H1 (cell line): ENCODE measurements at regions not wholly inside any gene's neighbourhood (a gene's known extent, or its start where the extent isn't known, plus 50 kb on each side); places are given as distances from the start of the nearest gene placed in this dataset.

Experiments
- CTCF ChIA-PET: fragments of 300-600 bp; sonication (Branson Sonifier 250); formaldehyde crosslinking; loops from one replicate; lab custom pipeline; 2021; ENCODE audit not compliant: partially characterized antibody; lab: Charles Lee
- POLR2A ChIA-PET: fragments of 300-600 bp; sonication (Branson Sonifier 250); formaldehyde crosslinking; loops from one replicate; lab custom pipeline; 2021; ENCODE audit warnings: inconsistent platforms; ENCODE audit not compliant: partially characterized antibody; lab: Charles Lee
- DNase-seq, 2 experiments: peaks; one replicate each; pipeline versions ENCODE4 v3.0.0 to v3.0.0-alpha.2; 2010 to 2022; ENCODE audit warnings: low spot score in 2 of 2, low read depth in 1 of 2, mixed read lengths in 1 of 2
- FAIRE-seq: peaks from 2 replicates; lab custom pipeline; 2011; peaks lifted over from hg19 to GRCh38; lab: Jason Lieb, UNC
- H2AFZ ChIP-seq: 2 replicates; pipeline ENCODE4 v1.8.1; 2012; ENCODE audit warnings: low read length, inconsistent platforms
- H2AK5ac ChIP-seq: 2 replicates; pipeline ENCODE4 v1.6.1; 2013; ENCODE audit warnings: low read depth, low read length
- H2BK120ac ChIP-seq: replicated peaks from 2 replicates; pipeline ENCODE3; 2013; ENCODE audit warnings: low read depth, low read length, inconsistent platforms
- H2BK12ac ChIP-seq: 2 replicates; pipeline ENCODE4 v1.6.1; 2013; ENCODE audit warnings: low read depth, low read length
- H2BK15ac ChIP-seq: 2 replicates; pipeline ENCODE4 v1.6.1; 2013; ENCODE audit warnings: low read length
- H2BK20ac ChIP-seq: 2 replicates; pipeline ENCODE4 v1.6.1; 2013; ENCODE audit warnings: low read length
- H2BK5ac ChIP-seq: 2 replicates; pipeline ENCODE4 v1.6.1; 2013; ENCODE audit warnings: low read depth, low read length
- H3K14ac ChIP-seq: 2 replicates; pipeline ENCODE4 v1.6.1; 2013; ENCODE audit warnings: inconsistent platforms; ENCODE audit not compliant: insufficient read length
- H3K18ac ChIP-seq: 2 replicates; pipeline ENCODE4 v1.6.1; 2013; ENCODE audit warnings: low read length; ENCODE audit errors: extremely low read depth
- H3K23ac ChIP-seq: 2 replicates; pipeline ENCODE4 v1.6.1; 2013; ENCODE audit warnings: inconsistent platforms; ENCODE audit not compliant: insufficient read length
- H3K23me2 ChIP-seq: 2 replicates; pipeline ENCODE4 v1.6.1; 2013; ENCODE audit warnings: low read depth, low read length
- H3K27ac ChIP-seq: 2 replicates; pipeline ENCODE4 v1.6.1; 2011; ENCODE audit warnings: low read depth, low read length, inconsistent platforms
- H3K27me3 ChIP-seq, 4 experiments: replicated peaks in 1 of 4; 1 replicate in 1 of 4; 2 replicates in 3 of 4; pipeline versions ENCODE4 v1.6.1 to v1.8.1; 2011 to 2013; ENCODE audit warnings: low read length in 3 of 4, mild to moderate bottlenecking in 3 of 4, inconsistent platforms in 2 of 4, mixed read lengths in 2 of 4, moderate library complexity in 1 of 4; ENCODE audit not compliant: control insufficient read depth in 3 of 4, insufficient read depth in 3 of 4; ENCODE audit errors: extremely low read depth in 1 of 4
- H3K36me3 ChIP-seq, 4 experiments: 2 replicates each; pipeline versions ENCODE4 v1.6.1 to v1.8.1; 2011 to 2013; ENCODE audit warnings: mild to moderate bottlenecking in 4 of 4, low read length in 3 of 4, moderate library complexity in 2 of 4, control low read depth in 1 of 4, inconsistent platforms in 1 of 4; ENCODE audit not compliant: insufficient read depth in 4 of 4, control insufficient read depth in 2 of 4
- H3K4ac ChIP-seq: replicated peaks from 2 replicates; pipeline ENCODE3; 2013; ENCODE audit warnings: low read length, low read depth, mixed read lengths, inconsistent platforms; ENCODE audit not compliant: insufficient read length
- H3K4me1 ChIP-seq, 4 experiments: replicated peaks in 1 of 4; 1 replicate in 1 of 4; 2 replicates in 3 of 4; pipeline versions ENCODE4 v1.6.1 to v1.8.1; 2011 to 2013; ENCODE audit warnings: low read length in 3 of 4, inconsistent platforms in 2 of 4, mixed read lengths in 1 of 4; ENCODE audit not compliant: insufficient read depth in 4 of 4, control insufficient read depth in 3 of 4
- H3K4me2 ChIP-seq, 2 experiments: 2 replicates each; pipeline versions ENCODE4 v1.6.1 to v1.8.1; 2011 to 2013; ENCODE audit warnings: low read depth in 2 of 2, low read length in 2 of 2, control low read depth in 1 of 2, inconsistent platforms in 1 of 2, mild to moderate bottlenecking in 1 of 2; ENCODE audit not compliant: insufficient read depth in 1 of 2
- H3K4me3 ChIP-seq, 4 experiments: fragments of 200-600, 300-600 bp in 1 of 4; sonication (generic), shearing (Covaris generic), sonication (Bioruptor Twin) in 1 of 4; 2 replicates each; pipeline versions ENCODE4 v1.5.1 to v1.8.1; 2011 to 2016; ENCODE audit warnings: low read length in 4 of 4, low read depth in 3 of 4, control low read depth in 2 of 4, inconsistent platforms in 2 of 4, mild to moderate bottlenecking in 2 of 4, mixed read lengths in 1 of 4, moderate library complexity in 1 of 4; ENCODE audit not compliant: insufficient read depth in 2 of 4; ENCODE audit errors: extremely low read depth in 1 of 4
- H3K56ac ChIP-seq: replicated peaks from 2 replicates; pipeline ENCODE3; 2013; ENCODE audit warnings: low read depth, mild to moderate bottlenecking, mixed read lengths, low read length, inconsistent platforms; ENCODE audit not compliant: insufficient read length
- H3K79me1 ChIP-seq: 2 replicates; pipeline ENCODE4 v1.6.1; 2013; ENCODE audit warnings: low read depth, low read length, control low read depth
- H3K79me2 ChIP-seq, 2 experiments: 2 replicates each; pipeline versions ENCODE4 v1.6.1 to v1.8.1; 2012 to 2013; ENCODE audit warnings: low read length in 2 of 2, mild to moderate bottlenecking in 2 of 2, inconsistent platforms in 1 of 2; ENCODE audit not compliant: insufficient read depth in 2 of 2, control insufficient read depth in 1 of 2
- H3K9ac ChIP-seq, 4 experiments: replicated peaks in 1 of 4; 1 replicate in 1 of 4; 2 replicates in 3 of 4; pipeline versions ENCODE4 v1.6.1 to v1.8.1; 2011 to 2013; ENCODE audit warnings: low read depth in 3 of 4, low read length in 3 of 4, control low read depth in 2 of 4, mild to moderate bottlenecking in 2 of 4, moderate library complexity in 2 of 4, inconsistent platforms in 1 of 4; ENCODE audit errors: extremely low read depth in 1 of 4
- H3K9me3 ChIP-seq, 2 experiments: 2 replicates each; pipeline versions ENCODE4 v1.6.1 to v1.8.1; 2012 to 2013; ENCODE audit warnings: mild to moderate bottlenecking in 2 of 2, moderate library complexity in 2 of 2, control low read depth in 1 of 2, inconsistent platforms in 1 of 2, low read depth in 1 of 2, low read length in 1 of 2, mixed read lengths in 1 of 2; ENCODE audit not compliant: insufficient read depth in 2 of 2
- H4K20me1 ChIP-seq, 2 experiments: replicated peaks in 1 of 2; 2 replicates each; pipeline versions ENCODE3 to v1.8.1; 2011 to 2013; ENCODE audit warnings: inconsistent platforms in 2 of 2, low read length in 2 of 2, mild to moderate bottlenecking in 1 of 2; ENCODE audit not compliant: insufficient read depth in 2 of 2, control insufficient read depth in 1 of 2
- H4K5ac ChIP-seq: 2 replicates; pipeline ENCODE4 v1.6.1; 2013; ENCODE audit warnings: low read length, low read depth, mixed read lengths, inconsistent platforms; ENCODE audit not compliant: insufficient read length
- H4K8ac ChIP-seq: 2 replicates; pipeline ENCODE4 v1.8.0; 2013; ENCODE audit warnings: mild to moderate bottlenecking, moderate library complexity, low read length, inconsistent platforms; ENCODE audit not compliant: insufficient read depth; ENCODE audit errors: extremely low read depth
- H4K91ac ChIP-seq: replicated peaks from 2 replicates; pipeline ENCODE3; 2013; ENCODE audit warnings: low read length, mixed read lengths, inconsistent platforms; ENCODE audit not compliant: insufficient read length
- KDM4A ChIP-seq: IDR thresholded peaks from one replicate; pipeline ENCODE4 v1.7.1; 2012; ENCODE audit warnings: low read depth, mild to moderate bottlenecking, moderate library complexity, low read length, inconsistent platforms; ENCODE audit not compliant: severe bottlenecking
- RAD21 ChIP-seq, 2 experiments: IDR thresholded peaks in 1 of 2; conservative IDR thresholded peaks in 1 of 2; 2 replicates each; pipeline ENCODE4 v1.6.1; 2011; ENCODE audit warnings: low read depth in 2 of 2, low read length in 2 of 2, improper control_type of control experiment in 1 of 2, inconsistent platforms in 1 of 2, mild to moderate bottlenecking in 1 of 2, moderate library complexity in 1 of 2
- TAF1 ChIP-seq: IDR thresholded peaks from 2 replicates; pipeline ENCODE4 v1.6.1; 2011; ENCODE audit warnings: mild to moderate bottlenecking, low read depth, low read length
- WGBS, 2 experiments: shearing (Covaris generic) in 1 of 2; methylation state at CpG; one replicate each; pipeline versions ENCODE4 v1.1.6 to v1.1.7; 2013 to 2015; ENCODE audit warnings: low lambda C conversion rate in 2 of 2, mixed read lengths in 2 of 2, inconsistent platforms in 1 of 2, low coverage in 1 of 2, missing lambda C conversion rate in 1 of 2; ENCODE audit not compliant: insufficient replicate concordance in 2 of 2, insufficient coverage in 1 of 2, insufficient read length in 1 of 2; ENCODE audit errors: extremely low coverage in 1 of 2, missing lambda C conversion rate in 1 of 2; 5-methylcytosine and 5-hydroxymethylcytosine counted together

DNA sequence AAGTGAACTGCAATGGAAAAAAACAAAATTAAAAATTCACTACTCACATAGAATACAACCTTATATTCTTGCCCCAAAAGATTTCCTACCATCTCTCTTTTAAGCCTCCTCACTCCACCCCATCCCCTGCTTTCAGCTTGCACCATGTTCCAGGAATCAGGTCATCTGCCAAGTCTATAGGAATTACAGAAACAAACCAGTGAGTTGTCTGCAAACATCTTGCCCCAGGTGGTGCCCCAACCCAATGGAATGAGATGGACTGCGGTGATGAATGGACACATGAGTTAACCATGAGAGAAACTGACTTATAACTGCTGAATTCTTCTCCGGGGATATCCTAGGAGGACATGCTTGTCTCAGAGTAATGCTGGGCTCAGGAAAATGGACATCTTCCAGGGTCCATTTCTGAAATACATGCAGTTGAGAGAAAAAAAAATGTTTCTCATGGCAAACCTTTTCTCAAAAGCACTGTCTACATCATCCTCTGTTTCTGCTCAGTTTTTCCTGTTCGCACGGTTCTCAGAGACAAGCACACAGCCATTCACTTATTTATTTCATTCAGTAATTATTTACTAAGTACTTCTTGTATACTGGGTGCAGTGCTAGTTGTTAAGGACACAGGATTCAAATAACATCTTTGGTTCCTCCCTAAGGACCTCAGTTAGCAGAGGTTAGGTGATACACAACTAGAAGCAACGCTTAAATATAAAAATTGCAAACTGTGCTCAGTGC, 350.0 kb downstream of the RND3 start:
- no peak overlapping the region for H3K9ac ChIP-seq
- H3K9me3 ChIP-seq, result no peaks in the 10 kb centered on the region
- POLR2A ChIA-PET, result no interaction called here

More for the DNA sequence above, 350.0 kb downstream of the RND3 start:
- Histone ChIP-seq H3K23ac (no peak overlapping the region), H2BK20ac (no peak overlapping the region), H3K4me2 (no peak overlapping the region), H3K23me2 (no peaks in the 10 kb centered on the region), H3K4me1 (peaks cover 0 to 3% (median 0%) of the 10 kb centered on the region in 4 experiments; a peak in 1 of 7 replicates), H2AFZ (no peak overlapping the region), H3K79me1 (no peaks in the 10 kb centered on the region), H4K91ac (no peak overlapping the region), H4K5ac (no peak overlapping the region), H3K18ac (no peak overlapping the region), H3K79me2 (no peaks in the 10 kb centered on the region), H2BK120ac (no peak overlapping the region), H3K14ac (no peak overlapping the region), H4K20me1 (no peaks in the 10 kb centered on the region), H2AK5ac (no peak overlapping the region), H3K27me3 (no peaks in the 10 kb centered on the region), H2BK12ac (no peak overlapping the region), H3K4ac (no peak overlapping the region), H3K4me3 (no peak overlapping the region), H3K56ac (no peak overlapping the region), H4K8ac (no peak overlapping the region), H3K36me3 (no peaks in the 10 kb centered on the region), H2BK5ac (no peak overlapping the region), H3K27ac (no peak overlapping the region), H2BK15ac (no peak overlapping the region)
- WGBS, 2 experiments, result 100% methylated on average over 5 of the region's 5 CpGs; no CpG with 5 or more reads in 1 of the 2 experiments
- no peak for DNase-seq
- FAIRE-seq, result no peak
- TF ChIP-seq TAF1, result no peak
- no peak for TF ChIP-seq KDM4A
- no peak for TF ChIP-seq RAD21 (IDR thresholded peaks at IDR 0.05 in 1 of 2, conservative IDR thresholded peaks at IDR 0.05 in 1 of 2; ENCODE audit: low read depth in 2 of 2, low read length in 2 of 2)
- CTCF ChIA-PET, result no interaction called here
